ENCODE measurements at regions not wholly inside any gene's neighbourhood (a gene's known extent, or its start where the extent isn't known, plus 50 kb on each side); places are given as distances from the start of the nearest gene placed in this dataset.

GRCh38 chrX:114058988-114059418, 524.9 kb upstream of the HTR2C start (continued):
- no peak for TF ChIP-seq CREB3L1 (IDR thresholded peaks at IDR 0.05; ENCODE audit: borderline replicate concordance, low read depth)
- no peak for TF ChIP-seq TSC22D4 (tag; IDR thresholded peaks at IDR 0.05)
- TF ChIP-seq ATF4 (CRISPR knock-in tag; IDR thresholded peaks at IDR 0.05), result no peak
- TF ChIP-seq ZNF609 (CRISPR knock-in tag; IDR thresholded peaks at IDR 0.05; ENCODE audit: borderline replicate concordance), result no peak
- TF ChIP-seq RHOXF2B (CRISPR knock-in tag; conservative IDR thresholded peaks at IDR 0.05), result no peak
- TF ChIP-seq SNAPC5 (CRISPR knock-in tag; IDR thresholded peaks at IDR 0.05), result no peak
- no peak for TF ChIP-seq LARP7 (IDR thresholded peaks at IDR 0.05)
- no peak for TF ChIP-seq ETS2 (tag; IDR thresholded peaks at IDR 0.05; ENCODE audit: borderline replicate concordance, poor library complexity, severe bottlenecking)
- no peak for TF ChIP-seq ILF3 (IDR thresholded peaks at IDR 0.05; ENCODE audit: borderline replicate concordance)
- peak in 1 of 2 experiments; percentile 75; a peak in 1 of 4 replicates for TF ChIP-seq SRF (CRISPR knock-in tag; IDR thresholded peaks at IDR 0.05)
- no peak for TF ChIP-seq RNF219 (CRISPR knock-in tag; IDR thresholded peaks at IDR 0.05)
- no peak for TF ChIP-seq HNRNPK (IDR thresholded peaks at IDR 0.05; ENCODE audit: low read depth, low read length, poor library complexity, severe bottlenecking)
- TF ChIP-seq RB1 (IDR thresholded peaks at IDR 0.05; ENCODE audit: low read depth), result no peak; the same call in 1 of the 2 replicates
- no peak for TF ChIP-seq CAMTA2 (CRISPR knock-in tag; conservative IDR thresholded peaks at IDR 0.05)
- no peak for TF ChIP-seq TOE1 (IDR thresholded peaks at IDR 0.05; ENCODE audit: borderline replicate concordance)
- no peak for TF ChIP-seq TOE1 (CRISPR knock-in tag; IDR thresholded peaks at IDR 0.05; ENCODE audit: borderline replicate concordance, low read depth)

Measured in K562 (cell line).